GM12878 (cell line): ENCODE measurements at regions not wholly inside any gene's neighbourhood (a gene's known extent, or its start where the extent isn't known, plus 50 kb on each side); places are given as distances from the start of the nearest gene placed in this dataset.

ENCODE experiments used
- ATAC-seq: fragments of 200-7000 bp; cut with Tn5 transposase; 3 replicates; pipeline ENCODE4 v1.9.1; 2020; ENCODE audit warnings: mild to moderate bottlenecking, moderate library complexity
- BruUV-seq: library from RNA; stranded (reverse); fragments of 400-500 nt; replicated peaks from 2 replicates; lab custom pipeline; 2021; lab: Mats Ljungman, UMichigan
- CTCF ChIA-PET: fragments of 300-600 bp; sonication (Branson Sonifier 250); formaldehyde crosslinking; extraction: SDS; loops from one replicate; lab custom pipeline; 2021; ENCODE audit warnings: inconsistent platforms; lab: Yijun Ruan, JAX
- POLR2A ChIA-PET: fragments of 350-600 bp; formaldehyde crosslinking; extraction: SDS; loops from one replicate; lab custom pipeline; 2021; ENCODE audit warnings: inconsistent platforms; lab: Charles Lee
- RAD21 ChIA-PET: fragments of 300-600 bp; sonication (Branson Sonifier 250); formaldehyde crosslinking; loops from one replicate; lab custom pipeline; 2023; ENCODE audit warnings: antibody characterized with exemption; ENCODE audit not compliant: unreplicated experiment; lab: Charles Lee
- SMC1A ChIA-PET: fragments of 300-600 bp; sonication (Branson Sonifier 250); formaldehyde crosslinking; loops from one replicate; lab custom pipeline; 2023; ENCODE audit not compliant: unreplicated experiment, uncharacterized antibody; lab: Charles Lee
- DNase-seq: peaks from one replicate; pipeline ENCODE4 v3.0.0-alpha.2; 2011; ENCODE audit warnings: low read depth, low spot score
- FAIRE-seq: peaks from 3 replicates; lab custom pipeline; 2011; peaks lifted over from hg19 to GRCh38; lab: Jason Lieb, UNC
- H2AFZ ChIP-seq: 2 replicates; pipeline ENCODE4 v1.6.0; 2011; ENCODE audit warnings: low read depth, low read length, control low read depth; ENCODE audit not compliant: control insufficient read depth
- H3K27ac ChIP-seq: 2 replicates; pipeline ENCODE4 v1.5.1; 2011; ENCODE audit warnings: control low read depth; ENCODE audit not compliant: control insufficient read depth, insufficient read depth
- H3K27me3 ChIP-seq, 2 experiments: replicated peaks in 1 of 2; 2 replicates each; pipeline versions ENCODE4 v1.6.0 to v1.6.1; 2011; ENCODE audit warnings: low read length in 1 of 2; ENCODE audit not compliant: control insufficient read depth in 2 of 2, insufficient read depth in 2 of 2
- H3K36me3 ChIP-seq, 2 experiments: 2 replicates each; pipeline ENCODE4 v1.5.1; 2011; ENCODE audit warnings: low read length in 1 of 2; ENCODE audit not compliant: control insufficient read depth in 2 of 2, insufficient read depth in 2 of 2
- H3K4me1 ChIP-seq: 2 replicates; pipeline ENCODE4 v1.6.1; 2011; ENCODE audit warnings: mild to moderate bottlenecking, low read length, moderate library complexity, mixed read lengths; ENCODE audit not compliant: control insufficient read depth, insufficient read depth
- H3K4me2 ChIP-seq: 2 replicates; pipeline ENCODE4 v1.6.0; 2011; ENCODE audit warnings: control low read depth; ENCODE audit not compliant: control insufficient read depth, insufficient read depth
- H3K4me3 ChIP-seq: fragments of 200-600 bp; sonication (generic); 2 replicates; pipeline ENCODE4 v1.5.1; 2016
- H3K79me2 ChIP-seq: 2 replicates; pipeline ENCODE4 v1.6.0; 2011; ENCODE audit warnings: low read length; ENCODE audit not compliant: control insufficient read depth, insufficient read depth
- H3K9ac ChIP-seq: 2 replicates; pipeline ENCODE4 v1.8.0; 2011; ENCODE audit warnings: low read length, control low read depth, mixed read lengths; ENCODE audit not compliant: control insufficient read depth, insufficient read depth
- H3K9me3 ChIP-seq: replicated peaks from 3 replicates; pipeline ENCODE4 v1.5.1; 2011; ENCODE audit warnings: mild to moderate bottlenecking, low read length; ENCODE audit not compliant: control insufficient read depth, insufficient read depth
- H4K20me1 ChIP-seq: 2 replicates; pipeline ENCODE4 v1.6.0; 2011; ENCODE audit not compliant: control insufficient read depth, insufficient read depth
- CREB1 ChIP-seq: IDR thresholded peaks from 2 replicates; pipeline ENCODE4 v1.6.1; 2012; ENCODE audit warnings: low read depth, mild to moderate bottlenecking, inconsistent platforms
- EP300 ChIP-seq, 2 experiments: fragments of 150-350 bp in 1 of 2; IDR thresholded peaks; 2 replicates each; pipeline ENCODE4 v1.6.1; 2011 to 2012; ENCODE audit warnings: low read depth in 2 of 2, low read length in 2 of 2, borderline replicate concordance in 1 of 2, improper control_type of control experiment in 1 of 2, inconsistent platforms in 1 of 2; ENCODE audit not compliant: control insufficient read depth in 1 of 2
- HCFC1 ChIP-seq: fragments of 150-350 bp; IDR thresholded peaks from 2 replicates; pipeline ENCODE4 v1.6.1; 2014; ENCODE audit warnings: low read length
- HDAC2 ChIP-seq: fragments of 200-600 bp; sonication (generic); IDR thresholded peaks from 2 replicates; pipeline ENCODE4 v1.6.1; 2017
- IRF4 ChIP-seq: IDR thresholded peaks from 2 replicates; pipeline ENCODE4 v1.6.1; 2011; ENCODE audit warnings: low read depth, low read length
- PAX8 ChIP-seq: fragments of 450-650 bp; IDR thresholded peaks from 2 replicates; pipeline ENCODE4 v1.6.1; 2017; ENCODE audit warnings: mild to moderate bottlenecking, moderate library complexity
- RAD21 ChIP-seq: IDR thresholded peaks from 2 replicates; pipeline ENCODE4 v1.6.1; 2011; ENCODE audit warnings: mild to moderate bottlenecking, low read depth, low read length, moderate library complexity; ENCODE audit not compliant: insufficient read depth
- TAF1 ChIP-seq: IDR thresholded peaks from 2 replicates; pipeline ENCODE4 v1.6.1; 2011; ENCODE audit warnings: mild to moderate bottlenecking, low read depth, low read length, borderline replicate concordance
- YY1 ChIP-seq: IDR thresholded peaks from 2 replicates; pipeline ENCODE4 v1.6.1; 2011; ENCODE audit warnings: low read depth, mild to moderate bottlenecking, low read length
- ZNF622 ChIP-seq: fragments of 450-650 bp; IDR thresholded peaks from 2 replicates; pipeline ENCODE4 v1.6.1; 2017; ENCODE audit warnings: mild to moderate bottlenecking, inconsistent platforms
- WGBS: methylation state at CpG from one replicate; pipeline ENCODE4 v1.1.6; 2016; ENCODE audit warnings: low lambda C conversion rate; ENCODE audit not compliant: insufficient replicate concordance, insufficient coverage; ENCODE audit errors: missing lambda C conversion rate; 5-methylcytosine and 5-hydroxymethylcytosine counted together
- in situ Hi-C: fragments of 300-500 bp; cut with MboI; formaldehyde crosslinking; loops from 9 replicates; pipeline ENCODE4 v1.14.3; 2018; ENCODE audit warnings: mixed read lengths
- intact Hi-C: fragments of 100-400 bp; cut with micrococcal nuclease; formaldehyde crosslinking; loops from one replicate; pipeline ENCODE4 v1.14.2; 2022; ENCODE audit not compliant: unreplicated experiment
- TF ChIP-seq, protein P1 (sequence below), 3 experiments: IDR thresholded peaks in 2 of 3; conservative IDR thresholded peaks in 1 of 3; 2 replicates each; pipeline ENCODE4 v1.5.1; 2011; ENCODE audit warnings: low read depth in 3 of 3, low read length in 3 of 3, mild to moderate bottlenecking in 3 of 3, control low read depth in 2 of 3, moderate library complexity in 2 of 3, inconsistent platforms in 1 of 3, mixed read lengths in 1 of 3; ENCODE audit not compliant: control insufficient read depth in 2 of 3, insufficient read depth in 1 of 3; ENCODE audit errors: extremely low read depth in 1 of 3
- TF ChIP-seq, protein P2 (sequence below): IDR thresholded peaks from 2 replicates; pipeline ENCODE4 v1.6.1; 2011; ENCODE audit warnings: mild to moderate bottlenecking, low read depth, low read length, moderate library complexity; ENCODE audit not compliant: insufficient replicate concordance
- TF ChIP-seq, protein P3 (sequence below): IDR thresholded peaks from 2 replicates; pipeline ENCODE4 v1.6.1; 2012; ENCODE audit warnings: low read depth, low read length, improper control_type of control experiment

DNA sequence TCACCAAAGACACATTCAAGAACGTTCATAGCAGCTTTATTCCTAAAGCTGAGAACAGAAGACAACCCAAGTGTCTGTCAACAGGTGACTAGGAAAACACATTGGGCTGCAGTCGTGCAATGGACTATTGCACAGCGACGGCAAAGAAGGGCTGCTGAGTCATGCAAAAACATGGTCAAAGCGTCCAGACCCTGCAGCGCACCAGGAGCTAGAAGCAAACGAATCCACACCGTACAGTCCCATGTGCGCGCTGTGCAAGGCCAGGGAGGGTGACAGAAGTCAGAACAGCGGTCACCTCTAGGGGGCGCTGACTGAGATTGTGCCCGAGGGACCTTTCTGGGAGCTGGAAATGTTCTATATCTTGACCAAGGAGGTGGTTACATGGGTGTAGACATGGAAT, 266.4 kb downstream of the MAF start:
- DNase-seq (no peak), FAIRE-seq (no peak), ATAC-seq (no peak)
- in situ Hi-C loops (no loop called here), intact Hi-C loops (no loop called here)
- RAD21 ChIA-PET = no interaction called here
- no peak overlapping the region for H3K9ac ChIP-seq
- no peak overlapping the region for H3K4me2 ChIP-seq
- WGBS = 45% methylated on average over 13 of the region's 13 CpGs
- H3K4me1 ChIP-seq = no peaks in the 10 kb centered on the region
- peaks cover 0 to 3% of the 10 kb centered on the region in 2 experiments; a peak in 1 of 4 replicates for H3K27me3 ChIP-seq
- H2AFZ ChIP-seq = no peak overlapping the region
- H3K36me3 ChIP-seq = no peaks in the 10 kb centered on the region
- no peak overlapping the region for H3K27ac ChIP-seq
- H3K4me3 ChIP-seq = no peak overlapping the region
- no peaks in the 10 kb centered on the region for H3K9me3 ChIP-seq
- no TSS peak for BruUV-seq
- POLR2A ChIA-PET = no interaction called here
- CTCF ChIA-PET = interaction anchor here (0.7 to 1.4 kb wide), 2 partner anchors 10 to 78 kb away, joined by 3 to 4 read pairs; no protein-coding TSS in a partner anchor
- no peaks in the 10 kb centered on the region for H4K20me1 ChIP-seq
- no peaks in the 10 kb centered on the region for H3K79me2 ChIP-seq
- TF ChIP-seq, protein P1, sequence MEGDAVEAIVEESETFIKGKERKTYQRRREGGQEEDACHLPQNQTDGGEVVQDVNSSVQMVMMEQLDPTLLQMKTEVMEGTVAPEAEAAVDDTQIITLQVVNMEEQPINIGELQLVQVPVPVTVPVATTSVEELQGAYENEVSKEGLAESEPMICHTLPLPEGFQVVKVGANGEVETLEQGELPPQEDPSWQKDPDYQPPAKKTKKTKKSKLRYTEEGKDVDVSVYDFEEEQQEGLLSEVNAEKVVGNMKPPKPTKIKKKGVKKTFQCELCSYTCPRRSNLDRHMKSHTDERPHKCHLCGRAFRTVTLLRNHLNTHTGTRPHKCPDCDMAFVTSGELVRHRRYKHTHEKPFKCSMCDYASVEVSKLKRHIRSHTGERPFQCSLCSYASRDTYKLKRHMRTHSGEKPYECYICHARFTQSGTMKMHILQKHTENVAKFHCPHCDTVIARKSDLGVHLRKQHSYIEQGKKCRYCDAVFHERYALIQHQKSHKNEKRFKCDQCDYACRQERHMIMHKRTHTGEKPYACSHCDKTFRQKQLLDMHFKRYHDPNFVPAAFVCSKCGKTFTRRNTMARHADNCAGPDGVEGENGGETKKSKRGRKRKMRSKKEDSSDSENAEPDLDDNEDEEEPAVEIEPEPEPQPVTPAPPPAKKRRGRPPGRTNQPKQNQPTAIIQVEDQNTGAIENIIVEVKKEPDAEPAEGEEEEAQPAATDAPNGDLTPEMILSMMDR (IDR thresholded peaks at IDR 0.05 in 2 of 3, conservative IDR thresholded peaks at IDR 0.05 in 1 of 3; ENCODE audit: control insufficient read depth in 2 of 3, extremely low read depth in 1 of 3, insufficient read depth in 1 of 3, low read depth in 3 of 3, low read length in 3 of 3) = peak in 2 of 3 experiments; percentile 40 to 44; a peak in 3 of 6 replicates
- no peak for TF ChIP-seq CREB1
- SMC1A ChIA-PET = no interaction called here

DNA sequence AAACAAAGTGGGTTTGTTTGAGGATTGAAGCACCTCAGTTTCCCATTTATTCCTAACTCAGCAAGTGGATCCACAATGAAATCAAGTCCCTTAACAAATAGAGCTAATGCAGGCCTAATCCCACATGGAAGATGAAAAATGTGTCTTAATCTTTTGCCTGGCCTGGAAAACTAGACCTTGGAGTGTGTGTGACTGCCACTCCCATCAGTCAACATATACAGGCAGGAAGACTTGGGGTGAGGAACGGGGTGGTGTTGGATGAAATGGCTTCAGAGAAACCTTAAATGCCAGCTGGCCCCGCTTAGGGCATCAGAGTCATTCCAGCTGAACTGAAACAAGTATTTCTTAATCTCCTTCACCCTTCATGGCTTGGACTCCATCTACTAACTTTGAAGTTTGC, 269.5 kb downstream of the MAF start:
- FAIRE-seq (no peak), DNase-seq (no peak), ATAC-seq (no peak)
- WGBS = 17% methylated on average over 2 of the region's 2 CpGs
- Histone ChIP-seq H2AFZ (no peak overlapping the region), H3K27ac (no peak overlapping the region), H3K27me3 (no peaks in the 10 kb centered on the region), H4K20me1 (no peaks in the 10 kb centered on the region), H3K4me3 (no peak overlapping the region), H3K79me2 (no peaks in the 10 kb centered on the region), H3K9ac (no peak overlapping the region), H3K4me2 (no peak overlapping the region), H3K36me3 (no peaks in the 10 kb centered on the region), H3K9me3 (no peaks in the 10 kb centered on the region), H3K4me1 (no peaks in the 10 kb centered on the region)
- SMC1A ChIA-PET = no interaction called here
- POLR2A ChIA-PET = no interaction called here
- no TSS peak for BruUV-seq
- intact Hi-C loops (no loop called here), in situ Hi-C loops (no loop called here)
- RAD21 ChIA-PET = no interaction called here
- TF ChIP-seq RAD21 (no peak), YY1 (no peak), HDAC2 (no peak), TAF1 (no peak), HCFC1 (no peak), PAX8 (no peak), ZNF622 (no peak), EP300 (IDR thresholded peaks at IDR 0.05; ENCODE audit: borderline replicate concordance in 1 of 2, control insufficient read depth in 1 of 2, low read depth in 2 of 2, low read length in 2 of 2) (no peak), IRF4 (no peak)
- TF ChIP-seq, protein P2, sequence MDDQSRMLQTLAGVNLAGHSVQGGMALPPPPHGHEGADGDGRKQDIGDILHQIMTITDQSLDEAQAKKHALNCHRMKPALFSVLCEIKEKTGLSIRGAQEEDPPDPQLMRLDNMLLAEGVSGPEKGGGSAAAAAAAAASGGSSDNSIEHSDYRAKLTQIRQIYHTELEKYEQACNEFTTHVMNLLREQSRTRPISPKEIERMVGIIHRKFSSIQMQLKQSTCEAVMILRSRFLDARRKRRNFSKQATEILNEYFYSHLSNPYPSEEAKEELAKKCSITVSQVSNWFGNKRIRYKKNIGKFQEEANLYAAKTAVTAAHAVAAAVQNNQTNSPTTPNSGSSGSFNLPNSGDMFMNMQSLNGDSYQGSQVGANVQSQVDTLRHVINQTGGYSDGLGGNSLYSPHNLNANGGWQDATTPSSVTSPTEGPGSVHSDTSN = no peak
- TF ChIP-seq, protein P3, sequence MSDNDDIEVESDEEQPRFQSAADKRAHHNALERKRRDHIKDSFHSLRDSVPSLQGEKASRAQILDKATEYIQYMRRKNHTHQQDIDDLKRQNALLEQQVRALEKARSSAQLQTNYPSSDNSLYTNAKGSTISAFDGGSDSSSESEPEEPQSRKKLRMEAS = no peak
- CTCF ChIA-PET = interaction anchor here (0.7 kb wide), 1 partner anchor 625 kb away, joined by 3 read pairs; no protein-coding TSS in a partner anchor
